ENCODE measurements at regions not wholly inside any gene's neighbourhood (a gene's known extent, or its start where the extent isn't known, plus 50 kb on each side); places are given as distances from the start of the nearest gene placed in this dataset.

DNA sequence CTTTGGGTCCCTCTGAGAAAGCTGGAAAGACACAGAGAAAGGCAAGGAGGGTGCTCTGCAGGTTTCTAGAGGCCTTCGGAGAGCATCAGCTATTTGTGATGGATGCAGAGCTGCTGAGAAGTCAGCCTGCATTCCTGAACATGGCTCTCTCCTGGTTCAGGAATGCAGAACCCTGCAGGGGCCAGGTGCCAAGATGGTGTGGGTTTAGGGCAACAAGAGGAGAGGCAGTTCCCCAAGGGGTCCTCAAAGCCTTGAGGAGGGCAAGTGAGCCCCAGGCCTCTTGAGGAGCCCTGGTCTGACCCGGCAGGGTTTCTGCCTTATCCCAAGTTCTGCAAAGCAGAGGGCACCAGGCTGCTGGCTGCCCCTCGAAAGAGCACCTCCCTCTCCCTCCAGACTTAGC, 93.3 kb downstream of the HS1BP3 start:
- Mint-ChIP-seq H3K4me3 (no peak overlapping the region), H3K27me3 (ENCODE audit: low read depth) (peaks cover 2% of the 10 kb centered on the region), H3K4me1 (ENCODE audit: low read depth) (no peaks in the 10 kb centered on the region), H3K9me3 (no peaks in the 10 kb centered on the region), H3K36me3 (ENCODE audit: insufficient read depth) (no peaks in the 10 kb centered on the region)
- no peak for DNase-seq
- no peak for ATAC-seq

DNA sequence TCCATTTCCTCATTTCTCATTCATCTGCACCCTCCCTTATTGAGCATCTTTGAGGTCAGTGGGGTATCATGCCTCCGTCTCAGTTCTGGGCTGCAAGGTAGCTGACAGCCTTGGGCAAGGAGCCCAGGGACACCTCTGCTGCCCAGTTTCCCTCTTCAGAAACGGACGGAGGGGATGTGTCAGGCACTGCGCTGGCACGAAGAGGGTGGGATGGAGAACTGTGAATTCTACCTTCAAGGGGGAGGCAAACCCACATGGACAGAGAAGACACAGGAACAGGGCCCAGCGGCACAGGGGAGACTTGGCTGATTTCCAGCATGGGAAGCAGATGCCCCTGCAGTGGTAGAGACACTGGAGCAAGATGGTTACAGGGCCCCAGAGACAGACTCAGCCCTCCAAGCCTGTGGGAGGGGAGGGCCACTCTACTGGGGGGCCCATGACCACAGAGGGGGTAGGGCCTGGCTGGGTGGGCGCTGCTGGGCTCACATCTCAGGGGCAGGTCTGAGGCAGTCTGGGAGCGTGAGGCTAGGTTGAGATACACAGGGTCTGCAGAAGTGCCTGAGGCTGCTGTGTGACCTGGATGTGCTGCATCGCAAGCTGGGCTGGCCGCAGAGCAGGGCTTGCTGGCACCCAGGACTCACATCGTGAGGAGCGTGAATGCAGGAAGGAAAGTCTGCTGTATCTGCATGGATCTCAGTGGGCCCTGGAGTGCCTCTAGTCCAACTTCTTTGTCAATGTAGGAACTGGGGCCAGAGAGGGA, 92.3 kb downstream of the HS1BP3 start:
- peaks cover 2% of the 10 kb centered on the region for H3K27me3 Mint-ChIP-seq (ENCODE audit: low read depth)
- no peak overlapping the region for H3K4me3 Mint-ChIP-seq

DNA sequence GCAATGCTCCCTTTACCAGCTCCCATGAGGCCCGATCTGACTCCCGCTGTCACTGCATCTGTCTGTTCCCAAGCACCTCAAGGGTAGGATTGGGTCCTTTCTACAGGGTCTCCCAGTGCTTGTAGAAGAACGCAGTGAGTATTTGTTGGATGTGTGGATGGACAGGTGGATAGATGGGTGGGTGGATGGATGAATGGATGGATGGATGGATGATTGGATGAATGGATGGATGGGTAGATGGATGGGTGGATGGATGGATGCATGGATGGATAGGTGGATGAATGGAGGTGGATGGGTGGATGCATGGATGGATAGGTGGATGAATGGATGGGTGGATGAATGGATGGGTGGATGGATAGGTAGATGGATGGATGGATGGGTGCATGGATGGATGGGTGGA, 91.6 kb downstream of the HS1BP3 start:
- Mint-ChIP-seq H3K36me3 (ENCODE audit: insufficient read depth) (no peaks in the 10 kb centered on the region), H3K27me3 (ENCODE audit: low read depth) (peaks cover 2% of the 10 kb centered on the region), H3K9me3 (no peaks in the 10 kb centered on the region), H3K4me1 (ENCODE audit: low read depth) (no peaks in the 10 kb centered on the region), H3K4me3 (no peak overlapping the region)
- DNase-seq (no peak), ATAC-seq (no peak)

More for the DNA sequence above, 92.3 kb downstream of the HS1BP3 start:
- ATAC-seq (no peak), DNase-seq (no peak)
- no peaks in the 10 kb centered on the region for H3K9me3 Mint-ChIP-seq
- no peaks in the 10 kb centered on the region for H3K36me3 Mint-ChIP-seq (ENCODE audit: insufficient read depth)
- H3K4me1 Mint-ChIP-seq (ENCODE audit: low read depth), result no peaks in the 10 kb centered on the region

DNA sequence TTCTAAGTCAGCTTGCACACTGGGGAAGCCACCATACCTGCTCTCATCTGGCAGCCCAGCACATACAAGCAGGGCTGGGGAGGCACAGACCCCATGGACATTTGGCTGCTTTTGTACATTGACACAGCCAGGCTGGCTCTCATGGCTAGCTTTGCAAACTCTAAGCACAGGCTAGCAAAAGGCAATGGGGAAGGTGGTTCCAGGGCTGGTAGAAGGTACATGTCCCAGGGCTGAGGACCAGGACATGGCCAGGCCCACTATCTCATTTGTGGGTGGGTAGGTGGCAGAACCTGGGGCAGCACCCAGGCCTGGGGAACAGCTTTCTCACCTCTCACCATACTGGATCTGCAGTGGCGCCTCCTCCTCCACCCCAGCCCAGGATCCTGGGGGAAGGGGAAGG, 90.9 kb downstream of the HS1BP3 start:
- Mint-ChIP-seq H3K9me3 (no peaks in the 10 kb centered on the region), H3K36me3 (ENCODE audit: insufficient read depth) (no peaks in the 10 kb centered on the region), H3K27me3 (ENCODE audit: low read depth) (peaks cover 2% of the 10 kb centered on the region), H3K4me3 (no peak overlapping the region), H3K4me1 (ENCODE audit: low read depth) (no peaks in the 10 kb centered on the region)
- ATAC-seq, result no peak
- DNase-seq, result no peak

DNA sequence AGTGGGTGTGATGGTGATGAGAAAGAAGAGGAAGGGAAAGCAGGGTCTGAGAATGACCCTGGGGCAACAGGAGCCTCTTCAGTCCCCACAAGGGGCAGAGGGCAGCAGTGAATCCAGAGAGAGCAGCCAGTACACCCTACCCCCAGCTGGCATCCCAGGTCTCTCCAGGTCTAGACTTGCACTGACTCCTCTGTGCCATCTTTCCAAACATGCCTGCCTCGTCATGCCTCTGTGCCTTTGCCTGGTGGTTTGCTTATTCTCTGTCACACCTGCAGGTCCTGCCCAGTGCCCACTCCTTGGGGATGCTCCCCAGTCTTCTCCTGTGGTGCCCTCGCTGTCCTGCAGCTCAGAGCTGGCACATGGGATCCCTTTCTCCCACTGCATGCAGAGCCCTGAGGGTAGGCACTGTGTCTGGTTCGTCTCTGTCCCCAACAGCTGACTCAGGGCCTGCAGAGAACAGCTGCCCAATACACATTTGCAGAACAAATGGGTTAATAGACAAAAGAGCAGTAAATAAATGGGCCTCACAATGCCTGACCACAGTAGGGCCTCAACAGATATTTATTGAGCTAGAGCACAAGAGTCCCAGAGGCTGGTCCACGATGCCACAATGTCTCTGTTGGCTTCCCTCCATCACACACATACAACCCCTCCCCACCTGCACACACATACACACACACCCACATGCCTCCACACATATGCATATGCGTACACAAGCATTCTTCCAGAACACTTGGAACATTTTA, 89.8 kb downstream of the HS1BP3 start:
- Mint-ChIP-seq H3K27me3 (ENCODE audit: low read depth) (peaks cover 6% of the 10 kb centered on the region), H3K36me3 (ENCODE audit: insufficient read depth) (no peaks in the 10 kb centered on the region), H3K4me3 (no peak overlapping the region), H3K9me3 (no peaks in the 10 kb centered on the region), H3K4me1 (ENCODE audit: low read depth) (no peaks in the 10 kb centered on the region)
- DNase-seq (no peak), ATAC-seq (no peak)

DNA sequence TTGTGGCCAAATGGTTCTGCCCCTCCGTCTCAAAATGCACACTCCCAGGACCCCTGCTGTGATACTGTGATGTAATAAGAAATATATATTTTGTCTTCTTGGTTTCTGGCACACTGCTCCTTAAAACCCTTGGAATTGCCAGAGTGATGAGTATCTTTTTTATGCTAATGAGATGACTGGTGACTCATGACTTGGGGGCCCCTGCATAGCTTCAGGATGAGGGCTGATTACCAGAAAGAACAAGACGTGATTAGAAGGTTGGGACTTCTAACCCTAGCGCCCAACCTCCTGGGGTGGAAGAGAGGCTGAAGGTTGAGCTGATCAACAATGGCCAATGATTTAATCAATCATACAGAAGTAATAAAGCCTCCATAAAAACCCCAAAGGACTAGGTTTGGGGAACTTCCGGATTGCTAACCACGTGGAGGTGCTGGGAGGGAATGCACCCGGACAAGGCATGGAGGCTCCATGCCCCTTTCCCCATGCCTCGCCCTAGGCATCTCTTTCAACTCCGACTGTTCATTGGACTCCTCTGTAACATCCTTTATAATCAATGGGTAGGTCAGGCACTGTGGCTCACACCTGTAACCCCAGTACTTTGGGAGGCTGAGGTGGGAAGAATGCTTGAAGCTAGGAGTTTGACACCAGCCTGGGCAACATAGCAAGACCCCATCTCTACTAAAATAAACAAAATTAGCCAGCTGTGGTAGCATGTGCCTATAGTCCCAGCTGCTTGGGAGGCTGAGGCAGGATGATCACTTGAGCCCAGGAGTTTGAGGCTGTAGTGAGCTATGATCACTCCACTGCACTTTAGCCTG, 89.1 kb downstream of the HS1BP3 start:
- DNase-seq, result no peak
- Mint-ChIP-seq H3K36me3 (ENCODE audit: insufficient read depth) (no peaks in the 10 kb centered on the region), H3K9me3 (no peaks in the 10 kb centered on the region), H3K27me3 (ENCODE audit: low read depth) (peaks cover 6% of the 10 kb centered on the region), H3K4me1 (ENCODE audit: low read depth) (no peaks in the 10 kb centered on the region), H3K4me3 (no peak overlapping the region)
- ATAC-seq, result no peak

DNA sequence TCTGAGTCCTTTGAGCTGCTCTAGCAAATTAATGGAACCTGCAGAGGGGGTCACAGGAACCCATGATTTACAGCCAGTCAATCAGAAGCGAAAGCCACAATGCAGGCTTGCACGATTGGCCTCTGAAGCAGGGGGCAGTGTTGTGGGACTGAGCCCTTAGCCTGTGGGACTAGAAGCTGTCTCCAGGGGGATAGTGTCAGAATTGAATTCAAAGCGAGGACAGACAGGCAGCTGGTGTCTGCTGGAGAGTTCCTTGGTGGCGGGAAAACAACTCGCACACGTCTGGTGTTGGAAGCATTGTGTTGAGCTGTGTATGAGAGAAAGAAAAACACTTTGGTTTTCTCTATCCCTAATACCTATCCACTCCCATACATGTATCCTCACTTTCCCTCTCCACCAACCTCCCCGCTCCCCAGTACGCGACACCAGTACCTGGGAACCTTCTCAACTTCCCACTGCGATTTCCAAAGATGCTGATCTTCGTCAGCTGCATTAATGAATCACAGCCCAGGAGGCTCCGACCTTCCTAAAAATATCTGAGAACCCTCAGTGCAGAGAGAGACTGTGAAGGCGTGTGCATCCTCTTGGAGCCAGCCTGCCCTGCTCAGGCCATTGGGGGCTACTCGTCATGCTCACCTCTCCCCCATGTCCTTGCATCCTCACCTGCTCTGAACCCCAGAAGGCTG, 88.2 kb downstream of the HS1BP3 start:
- no peaks in the 10 kb centered on the region for H3K9me3 Mint-ChIP-seq
- DNase-seq (no peak), ATAC-seq (no peak)
- H3K27me3 Mint-ChIP-seq (ENCODE audit: low read depth), result peaks cover 6% of the 10 kb centered on the region
- H3K4me1 Mint-ChIP-seq (ENCODE audit: low read depth), result no peaks in the 10 kb centered on the region
- no peak overlapping the region for H3K4me3 Mint-ChIP-seq
- H3K36me3 Mint-ChIP-seq (ENCODE audit: insufficient read depth), result no peaks in the 10 kb centered on the region

DNA sequence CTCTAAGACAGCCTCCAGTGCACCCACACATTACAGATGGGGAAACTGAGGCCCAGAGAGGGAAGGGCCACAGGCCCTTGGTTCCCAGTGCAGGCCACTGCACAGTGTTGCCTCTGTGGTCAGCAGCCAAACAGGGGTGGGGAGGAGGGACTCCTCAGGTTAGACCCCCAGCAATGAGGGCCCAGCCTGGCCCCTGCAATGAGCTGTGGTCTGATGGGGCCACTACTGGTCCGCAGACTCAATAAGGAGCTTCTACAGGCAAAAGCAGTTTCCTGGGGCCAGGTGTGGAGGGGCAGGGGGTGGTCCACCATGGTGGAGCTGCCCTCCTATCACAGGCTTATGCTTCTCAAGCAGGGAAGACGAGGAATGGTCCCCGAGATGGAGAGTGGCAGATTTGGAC, 87.6 kb downstream of the HS1BP3 start:
- DNase-seq (no peak), ATAC-seq (no peak)
- Mint-ChIP-seq H3K27me3 (ENCODE audit: low read depth) (peaks cover 6% of the 10 kb centered on the region), H3K9me3 (no peaks in the 10 kb centered on the region), H3K4me1 (ENCODE audit: low read depth) (no peaks in the 10 kb centered on the region), H3K4me3 (no peak overlapping the region), H3K36me3 (ENCODE audit: insufficient read depth) (no peaks in the 10 kb centered on the region)

DNA sequence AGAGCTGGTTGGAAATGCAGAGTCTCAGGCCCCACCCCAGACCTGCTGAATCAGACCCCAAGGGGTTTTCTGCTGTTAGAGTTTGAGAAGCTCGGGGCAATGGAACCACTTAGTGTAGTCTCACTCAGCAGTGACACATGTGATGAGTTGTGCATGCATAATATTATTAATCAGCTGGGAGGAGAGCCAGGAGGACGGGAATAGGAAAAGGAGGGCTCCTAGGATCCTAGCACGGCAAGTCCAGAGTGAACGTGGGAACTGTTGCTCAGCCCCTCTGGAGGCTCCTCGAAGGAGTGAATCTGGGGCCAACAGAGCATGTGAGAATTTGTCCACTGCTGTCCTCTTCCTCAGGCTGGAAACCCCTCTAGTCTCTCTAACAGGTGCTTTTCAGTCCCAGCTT, 87.1 kb downstream of the HS1BP3 start:
- H3K4me1 Mint-ChIP-seq (ENCODE audit: low read depth), result no peaks in the 10 kb centered on the region
- H3K36me3 Mint-ChIP-seq (ENCODE audit: insufficient read depth), result no peaks in the 10 kb centered on the region
- H3K4me3 Mint-ChIP-seq, result no peak overlapping the region
- no peak for ATAC-seq
- DNase-seq, result no peak
- H3K27me3 Mint-ChIP-seq (ENCODE audit: low read depth), result peaks cover 4% of the 10 kb centered on the region
- H3K9me3 Mint-ChIP-seq, result no peaks in the 10 kb centered on the region

DNA sequence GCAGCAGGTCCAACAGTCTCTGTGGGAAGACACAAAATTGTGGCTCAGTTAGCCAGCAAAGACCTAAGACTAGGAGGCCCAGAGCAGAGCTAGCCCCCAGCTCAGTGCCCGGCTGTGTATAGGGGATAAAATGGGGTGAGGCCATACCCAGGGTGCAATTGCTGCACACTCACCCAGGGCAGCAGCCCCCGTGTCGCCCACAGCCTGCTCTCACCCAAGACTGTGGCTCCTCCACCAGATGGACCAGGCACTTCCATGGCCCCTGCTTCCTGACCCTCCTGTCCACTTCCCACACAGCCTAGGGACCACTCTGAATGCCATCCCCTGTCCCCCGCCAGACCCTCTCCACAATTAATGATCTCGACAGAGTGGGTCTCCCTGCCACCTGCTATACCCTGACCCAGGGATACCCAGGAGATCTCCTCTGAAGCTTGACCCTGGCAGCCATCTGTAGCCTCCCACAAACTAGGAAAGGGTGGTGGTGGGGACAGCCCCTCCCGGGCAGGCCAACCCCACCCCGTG, 85.7 kb downstream of the HS1BP3 start:
- no peak for ATAC-seq
- H3K27me3 Mint-ChIP-seq (ENCODE audit: low read depth), result peaks cover 4% of the 10 kb centered on the region
- no peaks in the 10 kb centered on the region for H3K4me1 Mint-ChIP-seq (ENCODE audit: low read depth)
- no peak overlapping the region for H3K4me3 Mint-ChIP-seq
- no peaks in the 10 kb centered on the region for H3K36me3 Mint-ChIP-seq (ENCODE audit: insufficient read depth)
- no peaks in the 10 kb centered on the region for H3K9me3 Mint-ChIP-seq
- DNase-seq, result no peak

DNA sequence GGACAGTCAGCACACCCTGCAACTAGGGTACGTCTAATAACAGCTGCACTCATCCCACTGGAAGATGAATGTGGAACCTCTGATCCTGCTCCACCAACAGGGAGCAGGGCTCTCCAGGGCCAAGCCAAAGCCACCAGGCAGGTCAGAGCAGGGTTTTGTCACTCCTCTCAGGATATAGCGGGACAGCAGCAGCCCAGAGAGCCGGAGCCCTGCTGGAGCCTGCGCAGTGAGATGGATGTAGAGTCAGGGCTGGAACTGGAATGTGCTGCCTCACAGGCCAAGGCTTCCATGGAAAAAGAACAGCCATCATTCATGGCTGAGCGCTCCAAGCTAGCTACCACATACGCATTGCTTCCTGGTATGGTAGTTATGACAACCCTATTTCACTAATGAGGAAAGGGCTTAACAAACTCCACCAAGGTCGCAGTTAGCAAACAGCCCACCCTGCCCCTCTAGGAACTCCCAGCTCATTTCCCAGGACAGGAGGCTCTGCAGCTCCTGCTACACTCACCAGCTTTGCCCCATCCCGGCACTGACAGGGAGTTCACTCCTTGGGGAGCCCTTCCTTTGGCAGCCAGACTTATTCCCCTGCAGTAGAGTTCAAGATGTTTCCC, 85.2 kb downstream of the HS1BP3 start:
- ATAC-seq, result no peak
- DNase-seq, result no peak
- Mint-ChIP-seq H3K36me3 (ENCODE audit: insufficient read depth) (no peaks in the 10 kb centered on the region), H3K27me3 (ENCODE audit: low read depth) (peaks cover 4% of the 10 kb centered on the region), H3K4me3 (no peak overlapping the region), H3K4me1 (ENCODE audit: low read depth) (no peaks in the 10 kb centered on the region), H3K9me3 (no peaks in the 10 kb centered on the region)

DNA sequence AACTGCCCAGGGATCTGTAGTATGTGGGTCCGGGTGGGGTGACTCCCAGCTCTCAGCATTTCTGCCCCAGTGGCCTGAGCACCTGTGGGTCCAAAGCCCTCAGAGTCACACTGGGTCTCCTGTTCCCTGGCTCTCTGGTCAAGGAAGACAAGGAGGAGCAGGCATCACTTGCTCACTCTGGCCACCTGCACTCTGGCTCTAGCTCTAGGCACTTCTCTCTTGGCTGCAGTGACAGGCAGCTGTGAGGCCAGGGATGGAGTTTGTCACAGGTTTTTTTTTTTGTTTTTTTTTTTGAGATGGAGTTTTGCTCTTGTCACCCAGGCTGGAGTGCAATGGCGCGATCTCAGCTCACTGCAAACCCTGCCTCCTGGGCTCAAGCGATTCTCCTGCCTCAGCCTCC, 84.6 kb downstream of the HS1BP3 start:
- no peaks in the 10 kb centered on the region for H3K4me1 Mint-ChIP-seq (ENCODE audit: low read depth)
- H3K36me3 Mint-ChIP-seq (ENCODE audit: insufficient read depth), result no peaks in the 10 kb centered on the region
- H3K9me3 Mint-ChIP-seq, result no peaks in the 10 kb centered on the region

DNA sequence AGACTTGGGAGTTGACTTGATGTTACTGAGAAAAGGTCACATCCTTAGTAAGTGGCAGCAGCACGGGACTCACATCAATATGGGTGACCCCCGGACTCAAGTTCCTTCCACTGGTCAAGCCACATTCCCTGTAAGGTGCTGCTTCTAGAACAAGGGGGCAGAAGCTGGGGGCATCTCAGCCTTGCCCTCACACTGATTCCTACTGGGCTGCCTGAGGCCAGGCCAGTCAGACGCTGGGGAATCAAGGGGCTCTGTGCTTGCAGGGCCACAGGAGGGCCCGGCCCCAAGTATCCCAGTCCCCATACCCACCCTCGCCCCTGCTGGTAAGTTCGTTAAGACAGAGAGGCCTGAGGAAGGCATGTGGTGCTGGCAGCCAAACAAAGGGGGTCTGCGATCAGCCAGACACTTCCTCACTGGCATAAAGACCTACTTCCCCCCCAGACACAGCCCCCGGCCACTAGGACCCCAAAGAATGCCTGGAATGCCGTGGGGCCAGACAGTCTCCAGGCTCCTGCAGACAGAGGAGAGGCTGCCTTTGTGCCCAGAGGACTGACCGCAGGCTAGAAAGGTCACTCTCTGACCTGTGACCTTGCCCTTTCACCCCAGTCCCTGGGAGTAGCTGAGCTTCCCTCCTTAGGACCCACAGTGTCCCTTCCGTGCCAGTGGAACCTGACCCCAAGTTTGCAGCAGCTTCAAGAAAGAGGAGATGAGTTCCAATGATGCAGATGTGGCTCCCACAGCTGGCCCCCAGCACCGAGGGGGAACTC, 83.6 kb downstream of the HS1BP3 start:
- H3K4me3 Mint-ChIP-seq, result no peak overlapping the region
- no peaks in the 10 kb centered on the region for H3K36me3 Mint-ChIP-seq (ENCODE audit: insufficient read depth)
- H3K4me1 Mint-ChIP-seq (ENCODE audit: low read depth), result no peaks in the 10 kb centered on the region
- H3K9me3 Mint-ChIP-seq, result no peaks in the 10 kb centered on the region
- no peak for ATAC-seq
- DNase-seq, result no peak
- peaks cover 4% of the 10 kb centered on the region for H3K27me3 Mint-ChIP-seq (ENCODE audit: low read depth)

More for the DNA sequence above, 84.6 kb downstream of the HS1BP3 start:
- H3K27me3 Mint-ChIP-seq (ENCODE audit: low read depth), result peaks cover 4% of the 10 kb centered on the region
- H3K4me3 Mint-ChIP-seq, result no peak overlapping the region
- ATAC-seq (no peak), DNase-seq (no peak)
